Body of pancreas (tissue), 4 donors: ENCODE measurements at regions not wholly inside any gene's neighbourhood (a gene's known extent, or its start where the extent isn't known, plus 50 kb on each side); places are given as distances from the start of the nearest gene placed in this dataset.

Experiments
- ATAC-seq: fragments of 150-250 bp; one replicate; pipeline ENCODE4 v1.9.1; 2016
- DNase-seq, 4 donors: peaks; one replicate each; pipeline ENCODE4 v3.0.0-alpha.2; 2019
- H3K27ac ChIP-seq, 4 donors: fragments of 200-600 bp; sonication (generic); 1 replicate in 3 of 4; 2 replicates in 1 of 4; pipeline versions ENCODE4 v1.5.1 to v1.6.1; 2016 to 2019; ENCODE audit warnings: mild to moderate bottlenecking in 1 of 4, mixed read lengths in 1 of 4, moderate library complexity in 1 of 4
- H3K27me3 ChIP-seq, 2 donors: fragments of 200-600 bp; sonication (generic); one replicate each; pipeline ENCODE4 v1.6.0; 2016; ENCODE audit warnings: mild to moderate bottlenecking in 1 of 2
- H3K36me3 ChIP-seq, 2 donors: fragments of 200-600 bp; sonication (generic); replicated peaks in 1 of 2; 2 replicates each; pipeline ENCODE4 v1.5.1; 2016; ENCODE audit warnings: low read depth in 2 of 2; ENCODE audit not compliant: insufficient read depth in 1 of 2
- H3K4me1 ChIP-seq: fragments of 200-600 bp; sonication (generic); one replicate; pipeline ENCODE4 v1.6.0; 2016
- H3K4me3 ChIP-seq, 2 donors: fragments of 200-600 bp; sonication (generic); 1 replicate in 1 of 2; 2 replicates in 1 of 2; pipeline ENCODE4 v1.5.1; 2016 to 2019
- H3K9me3 ChIP-seq, 3 donors: fragments of 200-600 bp; sonication (generic); 1 replicate in 2 of 3; 2 replicates in 1 of 3; pipeline ENCODE4 v1.5.1; 2016
- CTCF ChIP-seq, 7 experiments: fragments of 450-650 bp in 4 of 7; fragments of 200-600 bp in 3 of 7; sonication (generic) in 3 of 7; IDR thresholded peaks; one replicate each; pipeline ENCODE4 v1.5.1; 2016 to 2019; ENCODE audit warnings: antibody characterized with exemption in 7 of 7
- POLR2A ChIP-seq, 3 donors: fragments of 450-650 bp; IDR thresholded peaks; one replicate each; pipeline ENCODE4 v1.6.1; 2016; ENCODE audit warnings: antibody characterized with exemption in 3 of 3, mild to moderate bottlenecking in 2 of 3
- WGBS, 2 donors: methylation state at CpG; one replicate each; pipeline ENCODE4 v1.1.5; 2017; 5-methylcytosine and 5-hydroxymethylcytosine counted together
- intact Hi-C: fragments of 100-400 bp; cut with DNase I; formaldehyde crosslinking; loops from one replicate; pipeline ENCODE4 v1.15.1; 2023

- Histone ChIP-seq H3K27ac (no peak overlapping the region), H3K4me1 (no peaks in the 10 kb centered on the region), H3K9me3 (no peaks in the 10 kb centered on the region), H3K4me3 (no peak overlapping the region), H3K27me3 (no peaks in the 10 kb centered on the region), H3K36me3 (no peaks in the 10 kb centered on the region)
- WGBS, 2 donors = 78 to 82% methylated on average over 14 of the region's 14 CpGs
- DNase-seq (no peak), ATAC-seq (no peak)
- intact Hi-C loops = no loop called here
- no peak for TF ChIP-seq CTCF (IDR thresholded peaks at IDR 0.05)
- no peak for TF ChIP-seq POLR2A (IDR thresholded peaks at IDR 0.05)
These were observed 326.7 kb upstream of the CAMK1G start for GRCh38 chr1:209256766-209257350.

- H3K27ac ChIP-seq = no peak overlapping the region
- H3K9me3 ChIP-seq = no peaks in the 10 kb centered on the region
- no peaks in the 10 kb centered on the region for H3K36me3 ChIP-seq
- H3K27me3 ChIP-seq = no peaks in the 10 kb centered on the region
- ATAC-seq (no peak), DNase-seq (no peak)
- H3K4me3 ChIP-seq = no peak overlapping the region
- 67 to 74% methylated on average over 1 of the region's 1 CpG for WGBS, 2 donors
- intact Hi-C loops = no loop called here
- no peak for TF ChIP-seq CTCF (IDR thresholded peaks at IDR 0.05)
- TF ChIP-seq POLR2A (IDR thresholded peaks at IDR 0.05) = no peak
- no peaks in the 10 kb centered on the region for H3K4me1 ChIP-seq
These were observed 326.1 kb upstream of the CAMK1G start for GRCh38 chr1:209257454-209257853.

GRCh38 chr1:209260136-209260535 lies 323.4 kb upstream of the CAMK1G start:
- WGBS, 2 donors = 49 to 53% methylated on average over 2 of the region's 2 CpGs
- no peak for ATAC-seq

GRCh38 chr1:209262631-209263030 lies 320.9 kb upstream of the CAMK1G start:
- no peak overlapping the region for H3K4me3 ChIP-seq
- H3K4me1 ChIP-seq = no peaks in the 10 kb centered on the region
- DNase-seq (no peak), ATAC-seq (no peak)
- no peak for TF ChIP-seq CTCF (IDR thresholded peaks at IDR 0.05)
- TF ChIP-seq POLR2A (IDR thresholded peaks at IDR 0.05) = no peak
- no peaks in the 10 kb centered on the region for H3K36me3 ChIP-seq
- H3K27me3 ChIP-seq = no peaks in the 10 kb centered on the region
- WGBS, 2 donors = 89 to 92% methylated on average over 1 of the region's 1 CpG
- no peaks in the 10 kb centered on the region for H3K9me3 ChIP-seq
- intact Hi-C loops = no loop called here
- H3K27ac ChIP-seq = no peak overlapping the region

More at GRCh38 chr1:209260136-209260535, 323.4 kb upstream of the CAMK1G start:
- intact Hi-C loops = no loop called here
- no peaks in the 10 kb centered on the region for H3K27me3 ChIP-seq
- TF ChIP-seq CTCF (IDR thresholded peaks at IDR 0.05) (no peak), POLR2A (IDR thresholded peaks at IDR 0.05) (no peak)
- H3K27ac ChIP-seq = no peak overlapping the region
- no peaks in the 10 kb centered on the region for H3K4me1 ChIP-seq
- DNase-seq = no peak
- no peak overlapping the region for H3K4me3 ChIP-seq
- H3K36me3 ChIP-seq = no peaks in the 10 kb centered on the region
- H3K9me3 ChIP-seq = no peaks in the 10 kb centered on the region

GRCh38 chr1:209265301-209265700 lies 318.2 kb upstream of the CAMK1G start:
- no peaks in the 10 kb centered on the region for H3K36me3 ChIP-seq
- intact Hi-C loops = no loop called here
- H3K4me1 ChIP-seq = no peaks in the 10 kb centered on the region
- no peak for TF ChIP-seq POLR2A (IDR thresholded peaks at IDR 0.05)
- H3K27ac ChIP-seq = no peak overlapping the region
- H3K27me3 ChIP-seq = no peaks in the 10 kb centered on the region
- ATAC-seq (no peak), DNase-seq (no peak)
- 54 to 65% methylated on average over 7 of the region's 7 CpGs for WGBS, 2 donors
- no peak overlapping the region for H3K4me3 ChIP-seq
- H3K9me3 ChIP-seq = no peaks in the 10 kb centered on the region
